ENCODE measurements at regions not wholly inside any gene's neighbourhood (a gene's known extent, or its start where the extent isn't known, plus 50 kb on each side); places are given as distances from the start of the nearest gene placed in this dataset.

- TF ChIP-seq RCOR1 (IDR thresholded peaks at IDR 0.05; ENCODE audit: low read length) (no peak), GABPA (IDR thresholded peaks at IDR 0.05; ENCODE audit: low read depth) (no peak), CHD2 (IDR thresholded peaks at IDR 0.05; ENCODE audit: low read length, partially characterized antibody) (no peak), YY1 (IDR thresholded peaks at IDR 0.05; ENCODE audit: low read depth) (no peak), POLR2AphosphoS5 (IDR thresholded peaks at IDR 0.05; ENCODE audit: low read depth, low read length) (no peak), USF2 (IDR thresholded peaks at IDR 0.05; ENCODE audit: borderline replicate concordance, low read depth, low read length) (no peak), RAD21 (IDR thresholded peaks at IDR 0.05; ENCODE audit: low read length) (no peak), EP300 (IDR thresholded peaks at IDR 0.05; ENCODE audit: borderline replicate concordance in 1 of 2, low read depth in 1 of 2, low read length in 1 of 2) (no peak), TAF1 (IDR thresholded peaks at IDR 0.05; ENCODE audit: borderline replicate concordance, low read depth, low read length) (no peak)
- TF ChIP-seq, protein P1, sequence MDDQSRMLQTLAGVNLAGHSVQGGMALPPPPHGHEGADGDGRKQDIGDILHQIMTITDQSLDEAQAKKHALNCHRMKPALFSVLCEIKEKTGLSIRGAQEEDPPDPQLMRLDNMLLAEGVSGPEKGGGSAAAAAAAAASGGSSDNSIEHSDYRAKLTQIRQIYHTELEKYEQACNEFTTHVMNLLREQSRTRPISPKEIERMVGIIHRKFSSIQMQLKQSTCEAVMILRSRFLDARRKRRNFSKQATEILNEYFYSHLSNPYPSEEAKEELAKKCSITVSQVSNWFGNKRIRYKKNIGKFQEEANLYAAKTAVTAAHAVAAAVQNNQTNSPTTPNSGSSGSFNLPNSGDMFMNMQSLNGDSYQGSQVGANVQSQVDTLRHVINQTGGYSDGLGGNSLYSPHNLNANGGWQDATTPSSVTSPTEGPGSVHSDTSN (IDR thresholded peaks at IDR 0.05) = no peak
- TF ChIP-seq, protein P2, sequence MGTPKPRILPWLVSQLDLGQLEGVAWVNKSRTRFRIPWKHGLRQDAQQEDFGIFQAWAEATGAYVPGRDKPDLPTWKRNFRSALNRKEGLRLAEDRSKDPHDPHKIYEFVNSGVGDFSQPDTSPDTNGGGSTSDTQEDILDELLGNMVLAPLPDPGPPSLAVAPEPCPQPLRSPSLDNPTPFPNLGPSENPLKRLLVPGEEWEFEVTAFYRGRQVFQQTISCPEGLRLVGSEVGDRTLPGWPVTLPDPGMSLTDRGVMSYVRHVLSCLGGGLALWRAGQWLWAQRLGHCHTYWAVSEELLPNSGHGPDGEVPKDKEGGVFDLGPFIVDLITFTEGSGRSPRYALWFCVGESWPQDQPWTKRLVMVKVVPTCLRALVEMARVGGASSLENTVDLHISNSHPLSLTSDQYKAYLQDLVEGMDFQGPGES (IDR thresholded peaks at IDR 0.05; ENCODE audit: low read depth, low read length) = no peak
- TF ChIP-seq, protein P3, sequence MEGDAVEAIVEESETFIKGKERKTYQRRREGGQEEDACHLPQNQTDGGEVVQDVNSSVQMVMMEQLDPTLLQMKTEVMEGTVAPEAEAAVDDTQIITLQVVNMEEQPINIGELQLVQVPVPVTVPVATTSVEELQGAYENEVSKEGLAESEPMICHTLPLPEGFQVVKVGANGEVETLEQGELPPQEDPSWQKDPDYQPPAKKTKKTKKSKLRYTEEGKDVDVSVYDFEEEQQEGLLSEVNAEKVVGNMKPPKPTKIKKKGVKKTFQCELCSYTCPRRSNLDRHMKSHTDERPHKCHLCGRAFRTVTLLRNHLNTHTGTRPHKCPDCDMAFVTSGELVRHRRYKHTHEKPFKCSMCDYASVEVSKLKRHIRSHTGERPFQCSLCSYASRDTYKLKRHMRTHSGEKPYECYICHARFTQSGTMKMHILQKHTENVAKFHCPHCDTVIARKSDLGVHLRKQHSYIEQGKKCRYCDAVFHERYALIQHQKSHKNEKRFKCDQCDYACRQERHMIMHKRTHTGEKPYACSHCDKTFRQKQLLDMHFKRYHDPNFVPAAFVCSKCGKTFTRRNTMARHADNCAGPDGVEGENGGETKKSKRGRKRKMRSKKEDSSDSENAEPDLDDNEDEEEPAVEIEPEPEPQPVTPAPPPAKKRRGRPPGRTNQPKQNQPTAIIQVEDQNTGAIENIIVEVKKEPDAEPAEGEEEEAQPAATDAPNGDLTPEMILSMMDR (IDR thresholded peaks at IDR 0.05) = no peak
Observed at GRCh38 chr2:199040522-199040921, 417.2 kb downstream of the SATB2 start.
